OCI-M1 (cell line): ENCODE measurements at regions not wholly inside any gene's neighbourhood (a gene's known extent, or its start where the extent isn't known, plus 50 kb on each side); places are given as distances from the start of the nearest gene placed in this dataset.

Experiments
- DNase-seq: peaks from one replicate; lab custom pipeline; 2025; lab: John Stamatoyannopoulos, UW

DNA sequence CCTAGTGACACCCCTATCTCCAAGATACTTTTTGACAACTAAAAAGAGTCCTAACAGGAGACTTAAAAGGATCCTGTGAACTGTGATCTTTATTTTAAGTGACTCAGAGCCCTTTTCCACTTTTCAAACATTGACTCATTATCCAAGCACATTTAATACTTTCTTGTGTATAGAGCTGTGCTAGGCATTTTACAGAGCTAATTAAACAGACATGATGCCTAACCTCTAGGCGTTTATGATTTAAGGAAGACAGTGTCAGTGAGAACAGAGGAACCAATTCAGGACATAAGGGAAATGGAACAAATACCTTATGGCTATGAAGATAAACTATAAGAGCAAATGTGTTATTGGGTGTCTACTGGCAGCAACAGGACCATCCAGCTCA is 282.6 kb downstream of the TPBG start:
- DNase-seq: no peak

DNA sequence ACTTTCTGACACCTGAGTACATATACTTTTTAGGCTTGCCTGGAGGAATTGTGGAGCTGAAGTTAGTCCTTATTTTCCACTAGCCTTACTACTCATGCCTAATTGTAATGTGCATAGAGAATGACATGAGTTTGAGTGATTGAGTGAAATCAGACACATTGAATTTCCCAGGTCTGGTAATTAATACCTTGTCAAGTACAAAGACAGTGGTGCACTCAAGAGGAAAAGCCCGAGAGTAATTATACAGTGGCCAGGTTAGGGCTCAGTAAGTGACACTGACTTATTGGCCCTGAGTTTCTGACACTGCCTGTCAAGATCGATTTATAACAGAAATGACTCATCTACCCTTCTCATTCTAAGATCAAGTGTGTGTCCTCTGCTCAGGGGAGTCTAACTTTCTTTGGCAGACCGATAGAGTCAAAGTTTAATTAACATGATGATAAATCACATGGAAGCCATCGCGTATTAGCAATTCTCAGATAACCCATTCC is 288.3 kb downstream of the TPBG start:
- no peak for DNase-seq

DNA sequence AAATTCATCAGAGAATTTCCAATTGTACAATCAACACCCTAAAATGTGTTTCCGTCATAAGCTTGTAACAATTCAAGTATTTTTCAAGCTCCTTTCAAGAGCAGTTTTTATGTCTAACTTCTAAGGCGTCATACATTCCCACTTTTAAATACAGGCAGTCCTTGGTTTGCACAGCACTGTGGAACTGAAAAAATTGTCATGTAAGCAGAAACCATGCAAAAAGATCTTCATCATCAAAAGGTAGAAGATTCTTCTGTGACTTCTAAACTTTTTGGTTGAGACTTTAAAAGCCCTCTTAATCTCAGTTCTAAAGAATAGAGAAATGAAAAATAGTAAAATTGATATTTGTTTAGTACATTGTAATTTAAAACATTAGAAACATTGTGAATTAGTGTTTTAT is 315.6 kb downstream of the TPBG start:
- no peak for DNase-seq

DNA sequence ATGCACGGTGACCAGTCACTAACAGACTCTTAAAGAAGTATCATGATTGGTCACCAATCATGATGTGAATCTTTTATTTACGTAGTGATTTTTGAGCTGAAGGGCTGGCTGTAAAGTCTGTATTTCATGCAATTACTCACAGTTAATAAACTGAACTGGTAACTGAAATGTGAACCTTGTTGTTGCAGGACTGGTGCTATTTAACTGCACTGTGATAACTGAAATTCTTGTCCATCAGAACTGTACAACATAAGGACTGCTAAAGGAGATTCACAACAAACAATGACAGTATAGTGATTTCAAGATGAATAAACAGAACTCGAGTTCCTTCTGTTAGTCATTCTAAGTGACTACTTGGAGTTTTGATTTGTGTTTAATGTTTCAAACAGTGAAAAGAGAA is 316.6 kb downstream of the TPBG start:
- no peak for DNase-seq

DNA sequence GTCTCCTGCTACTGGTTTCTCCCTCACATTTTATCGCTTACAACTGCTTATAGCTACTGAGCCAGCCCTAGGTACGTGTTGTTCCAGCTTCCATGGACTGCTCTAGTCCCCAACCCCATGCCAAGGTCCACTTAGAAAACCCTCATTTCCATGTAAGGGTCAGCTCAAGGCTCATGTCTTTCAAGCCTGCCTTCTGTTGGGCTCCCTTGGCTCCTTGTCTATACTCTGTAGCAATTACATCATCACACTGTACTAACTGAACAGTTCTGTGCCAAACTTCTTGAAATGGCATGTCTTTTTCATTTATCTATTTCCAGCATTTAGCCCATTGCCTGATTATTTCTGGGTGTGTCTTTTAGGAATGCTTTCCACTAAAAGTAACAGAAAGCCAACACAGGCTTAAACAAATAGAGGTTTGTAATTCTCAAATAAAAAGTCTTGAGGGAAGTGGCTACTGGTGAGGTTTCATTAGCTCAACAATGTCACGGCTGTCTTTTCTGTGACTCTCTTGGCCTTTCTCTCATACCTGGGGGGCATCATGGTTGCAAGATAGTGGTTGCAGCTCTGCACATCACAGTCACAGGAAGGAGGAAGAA is 317.6 kb downstream of the TPBG start:
- no peak for DNase-seq

DNA sequence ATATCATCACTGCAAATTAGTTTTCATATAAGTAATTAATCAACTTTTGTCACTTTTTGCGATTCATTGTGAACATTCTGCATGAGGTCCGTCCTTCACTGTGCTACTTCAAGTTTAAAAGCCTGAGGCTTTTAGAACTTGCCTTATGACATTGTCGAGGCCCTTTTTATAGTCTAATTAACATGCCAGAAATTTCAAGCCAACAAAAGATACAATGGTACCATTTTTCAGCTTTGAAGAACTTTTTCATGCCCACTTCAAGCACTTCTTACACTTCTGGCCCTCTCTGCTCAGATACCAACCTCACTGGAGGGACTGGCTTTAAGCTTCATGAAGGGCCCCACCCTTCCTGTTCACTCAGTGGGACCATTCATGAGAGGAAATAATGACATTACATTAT is 323.1 kb downstream of the TPBG start:
- DNase-seq: no peak

DNA sequence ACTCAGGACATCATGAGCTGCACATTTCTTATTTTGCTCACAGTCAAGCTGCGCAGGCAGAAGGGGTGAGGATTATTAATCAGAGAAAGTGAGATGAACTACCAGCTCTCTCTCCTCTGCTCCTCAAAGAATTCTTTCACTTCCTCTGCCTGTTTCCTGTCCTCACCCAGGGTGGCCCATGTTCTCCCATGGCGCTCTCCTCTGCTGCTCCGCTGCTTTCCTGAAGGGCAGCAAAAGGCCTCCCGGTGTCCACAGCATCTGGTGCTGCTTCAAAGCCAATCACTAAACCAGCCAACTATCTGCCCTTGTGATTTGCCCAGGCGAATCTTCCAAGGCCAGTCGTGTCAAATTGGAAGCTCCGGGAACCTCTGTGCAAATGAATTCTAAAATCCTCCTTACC is 324.2 kb downstream of the TPBG start:
- no peak for DNase-seq

DNA sequence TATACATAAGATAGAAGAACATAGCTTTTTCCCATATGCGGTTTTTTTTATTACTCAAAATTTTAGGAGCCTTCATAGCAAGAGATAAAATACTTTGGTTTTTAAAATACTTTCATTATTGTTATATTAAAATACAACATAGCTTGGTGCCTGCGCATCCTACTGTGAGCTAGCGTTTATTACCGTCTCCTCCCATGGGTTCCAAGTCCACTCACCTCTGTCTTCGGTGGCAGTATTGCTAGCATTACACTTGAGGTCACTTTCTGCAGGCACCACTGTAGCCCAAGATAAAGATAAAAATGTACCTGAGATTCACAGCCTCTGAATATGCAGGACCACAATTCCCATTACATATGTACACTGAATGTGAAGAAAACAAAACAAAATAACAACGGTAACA is 326.7 kb downstream of the TPBG start:
- no peak for DNase-seq

DNA sequence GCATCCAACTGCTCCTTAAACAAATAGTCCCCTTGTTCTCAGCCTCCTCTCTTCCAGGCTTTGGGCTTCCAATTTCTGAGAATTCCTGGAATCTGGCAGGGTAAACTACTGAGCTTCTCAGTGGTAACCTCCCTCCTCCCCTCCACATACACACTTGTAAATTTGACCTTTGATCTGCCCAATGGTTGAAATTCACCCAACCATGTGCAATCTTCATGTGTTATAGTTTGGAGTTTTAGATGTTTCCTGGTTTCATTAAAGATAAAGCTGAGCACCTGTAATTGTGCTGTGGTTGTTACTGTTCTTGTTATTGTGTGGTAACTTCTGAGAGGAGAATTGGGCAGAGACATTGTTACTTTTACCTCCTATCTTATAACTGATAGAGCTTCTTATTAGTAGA is 328.4 kb downstream of the TPBG start:
- DNase-seq: no peak

DNA sequence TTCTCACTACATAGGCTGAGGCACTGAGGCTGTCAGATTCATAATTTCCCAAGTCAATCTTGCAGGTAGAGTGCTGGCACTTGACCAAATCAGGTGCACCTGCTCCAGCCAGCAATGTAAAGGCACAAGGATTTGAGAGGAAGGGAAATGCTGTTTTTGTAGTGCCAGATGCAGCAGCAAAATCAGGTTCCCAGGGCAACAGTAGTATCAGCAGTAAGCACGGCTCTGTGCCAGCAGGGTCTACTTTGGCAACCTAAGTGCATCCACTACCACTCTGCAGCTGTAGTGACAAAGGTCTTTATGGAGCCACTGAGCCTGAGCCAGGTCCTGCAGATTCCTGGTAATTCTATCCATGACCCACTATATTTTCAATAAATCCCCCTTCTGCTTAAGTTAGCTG is 329.5 kb downstream of the TPBG start:
- no peak for DNase-seq

DNA sequence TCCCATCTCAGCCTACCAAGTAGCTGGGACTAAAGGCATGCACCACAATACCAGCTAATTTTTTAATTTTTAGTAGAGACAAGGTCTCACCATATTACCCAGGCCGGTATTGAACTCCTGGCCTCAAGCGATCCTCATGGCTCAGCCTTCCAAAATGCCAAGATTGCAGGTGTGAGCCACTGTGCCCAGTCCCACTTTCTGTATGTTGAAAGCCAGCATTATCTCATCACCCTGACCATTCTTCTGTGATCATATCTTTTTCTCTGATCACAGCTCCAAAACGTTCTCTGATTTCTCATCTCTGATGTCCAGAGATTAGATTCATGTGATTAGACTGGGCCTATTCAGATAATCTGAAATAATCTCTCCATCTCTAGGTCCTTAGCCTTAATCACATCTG is 337.7 kb downstream of the TPBG start:
- DNase-seq: no peak

DNA sequence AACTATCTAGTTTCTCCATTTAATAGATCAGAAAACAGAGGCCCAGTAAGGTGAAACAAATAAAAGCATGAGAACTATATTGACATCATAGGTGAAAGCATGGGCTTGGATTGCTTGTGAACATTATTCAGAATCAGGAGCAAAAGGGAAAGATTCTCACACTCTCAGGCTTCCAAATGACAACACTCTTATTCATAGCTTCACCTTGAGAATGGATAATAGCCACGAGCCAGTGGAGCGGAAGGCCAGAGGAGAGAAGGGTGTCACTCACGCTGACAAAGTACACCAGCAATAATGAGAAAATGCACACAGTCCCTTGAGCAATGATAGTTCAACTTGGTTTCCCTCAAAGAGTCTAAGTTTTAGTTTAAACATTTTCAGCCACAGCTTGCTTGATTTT is 339.0 kb downstream of the TPBG start:
- no peak for DNase-seq

DNA sequence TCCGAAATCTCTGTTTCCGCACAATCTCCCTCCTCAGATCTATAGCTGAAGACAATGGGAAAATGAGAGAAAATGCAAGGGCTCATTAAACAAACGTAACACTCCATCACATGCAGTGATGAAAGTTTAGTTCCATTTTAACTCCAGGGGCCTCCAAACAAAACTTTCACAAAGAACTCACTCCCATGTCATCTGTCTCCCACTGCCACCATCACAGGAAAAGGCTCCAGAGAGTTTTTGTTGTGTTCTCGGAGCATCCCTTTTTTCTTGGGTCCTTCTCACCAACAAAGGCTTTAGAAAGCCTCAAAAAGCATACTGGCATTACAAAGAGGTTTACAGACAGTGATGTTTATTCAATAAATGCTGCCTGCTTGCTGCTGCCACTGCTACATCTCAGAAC is 339.6 kb downstream of the TPBG start:
- no peak for DNase-seq

DNA sequence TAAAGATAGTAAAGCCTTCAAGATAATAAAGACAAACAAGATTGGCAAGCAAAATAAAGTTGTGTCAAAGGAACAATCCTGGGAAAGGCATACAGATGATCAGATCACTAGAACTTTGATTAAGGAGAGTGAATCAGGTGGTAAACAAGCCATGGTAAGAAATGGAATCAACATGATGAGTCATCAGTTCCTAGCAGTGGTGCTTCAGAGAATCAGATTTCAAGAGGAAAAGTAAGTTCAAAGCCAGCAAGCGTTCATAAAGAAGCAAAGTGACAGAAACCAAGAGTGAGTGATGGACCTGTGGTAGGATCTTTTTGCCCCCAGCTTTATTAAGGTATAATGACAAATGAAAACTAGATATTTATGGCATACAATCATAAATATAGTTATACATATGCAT is 340.4 kb downstream of the TPBG start:
- peak; percentile 46 for DNase-seq

DNA sequence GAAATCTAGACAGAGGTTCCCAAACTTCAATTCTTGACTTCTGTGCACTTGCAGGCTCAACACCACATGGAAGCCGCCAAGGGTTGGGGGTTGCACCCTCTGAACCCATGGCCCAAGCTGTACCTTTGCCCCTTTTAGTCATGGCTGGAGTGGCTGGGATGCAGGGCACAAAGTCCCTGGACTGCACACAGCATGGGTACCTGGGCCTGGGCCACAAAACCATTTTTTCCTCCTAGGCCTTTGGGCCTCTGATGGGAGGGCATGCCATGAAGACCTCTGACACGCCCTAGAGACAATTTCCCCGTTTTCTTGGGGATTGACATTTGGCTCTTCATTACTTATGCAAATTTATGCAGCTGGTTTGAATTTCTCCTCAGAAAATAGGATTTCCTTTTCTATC is 342.0 kb downstream of the TPBG start:
- DNase-seq: no peak

DNA sequence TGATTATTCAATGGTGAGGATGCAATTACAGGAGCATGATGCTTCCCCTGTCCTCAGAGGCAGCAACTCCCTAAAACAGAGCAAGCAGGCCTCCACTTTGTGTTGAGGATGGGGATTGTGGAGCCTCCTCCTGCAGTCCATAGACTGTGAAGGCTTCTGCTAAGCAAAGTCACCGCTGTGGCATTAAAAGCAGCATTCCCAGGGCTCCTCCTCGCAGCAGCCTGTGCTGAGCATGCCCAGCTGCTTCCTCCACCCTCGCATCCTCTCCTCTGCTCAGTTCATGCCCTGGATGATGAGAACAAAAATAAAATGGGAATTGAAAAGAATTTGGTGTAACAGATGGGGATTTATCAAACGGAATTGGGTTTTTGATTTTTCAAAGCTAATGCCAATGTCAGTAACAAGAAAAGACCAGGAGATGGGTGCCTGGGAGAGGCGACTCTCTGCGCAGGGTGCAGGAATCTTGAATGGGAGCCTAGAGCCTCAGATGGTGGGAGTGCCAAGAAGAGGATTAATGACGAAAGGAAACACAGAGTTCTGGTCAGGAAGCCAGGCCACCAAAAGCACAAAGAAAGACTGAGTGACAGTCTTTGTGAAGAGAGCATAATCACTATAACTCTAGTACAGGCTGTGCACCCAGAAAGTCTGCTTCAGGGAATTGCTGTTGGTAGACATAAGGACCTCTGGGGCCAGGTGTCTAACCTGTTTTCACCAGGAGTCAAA is 347.6 kb downstream of the TPBG start:
- DNase-seq: no peak

DNA sequence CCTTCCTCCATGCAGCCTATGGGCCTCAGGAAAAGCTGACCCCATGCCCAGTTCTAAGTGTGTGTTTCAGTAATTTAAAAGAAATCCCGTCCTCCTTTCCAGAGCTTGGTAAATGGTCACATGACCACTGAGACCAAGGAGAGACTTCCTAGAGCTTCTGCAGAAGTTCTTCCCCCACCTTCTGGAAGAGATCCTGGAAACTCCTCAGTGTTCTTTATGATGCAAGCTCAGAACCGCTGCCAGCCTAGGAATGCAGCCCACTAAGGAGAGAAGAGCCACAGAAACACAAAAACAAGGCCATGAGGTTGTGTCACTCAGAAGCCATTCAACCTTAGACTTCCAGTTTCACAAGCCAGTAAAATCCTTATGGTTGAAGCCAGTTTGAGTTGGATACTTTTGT is 348.4 kb downstream of the TPBG start:
- no peak for DNase-seq

DNA sequence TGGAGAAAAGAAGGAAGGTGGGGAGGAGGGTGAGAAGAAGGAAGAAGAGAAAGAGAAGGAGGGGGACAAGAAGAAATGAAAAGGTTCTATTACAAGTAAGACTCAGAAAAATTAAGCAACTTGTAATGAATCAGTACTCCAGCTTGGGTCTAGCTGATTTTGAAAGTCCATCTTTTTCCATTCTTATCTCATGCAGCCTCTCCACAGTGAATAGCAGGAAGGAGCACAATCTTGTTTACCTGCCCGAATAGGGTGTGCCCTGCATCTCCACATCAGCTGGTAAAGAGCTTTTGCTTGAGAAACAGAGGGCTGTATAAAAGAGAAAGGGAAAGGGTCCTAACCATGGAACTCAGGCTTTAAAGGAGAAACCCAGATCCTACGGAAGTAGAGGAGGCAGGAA is 348.8 kb downstream of the TPBG start:
- DNase-seq: no peak

DNA sequence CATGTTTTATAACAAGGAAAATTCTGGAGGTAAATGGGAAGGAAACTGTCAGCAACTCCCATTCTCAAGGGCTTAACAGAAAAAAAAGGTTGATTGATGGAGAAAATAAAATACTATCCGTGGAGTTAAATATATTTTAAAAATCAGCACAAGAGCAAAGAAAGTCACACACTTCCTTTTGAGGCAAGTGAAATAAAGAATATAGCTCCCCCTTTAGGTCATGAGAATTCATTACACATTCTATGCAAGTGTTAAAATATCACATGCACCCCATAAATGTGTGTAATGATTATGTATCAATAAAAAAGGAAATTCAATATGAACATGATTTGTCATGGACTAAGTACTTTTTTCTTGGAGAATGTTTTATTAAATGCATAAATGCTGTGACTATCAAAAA is 349.2 kb downstream of the TPBG start:
- DNase-seq: peak; percentile 62

DNA sequence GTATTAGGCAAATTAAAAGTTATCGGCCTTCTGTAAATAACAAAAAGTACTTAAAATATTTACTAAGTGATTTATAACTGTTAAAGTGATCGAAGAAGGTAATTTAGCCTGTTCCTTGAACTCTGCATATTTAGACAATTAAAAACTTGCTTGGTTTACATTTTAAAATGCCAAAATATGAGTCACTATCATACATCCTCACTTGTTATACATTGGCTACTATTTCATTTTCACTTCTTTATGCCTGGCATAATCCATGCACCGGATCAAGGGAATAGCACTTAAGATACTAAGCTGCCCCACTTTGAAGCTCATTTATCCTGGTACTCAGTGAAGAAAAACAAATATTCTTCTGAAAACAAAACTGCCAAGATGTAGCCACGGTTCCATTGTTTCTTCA is 344.6 kb downstream of the UBE3D start:
- DNase-seq: no peak

DNA sequence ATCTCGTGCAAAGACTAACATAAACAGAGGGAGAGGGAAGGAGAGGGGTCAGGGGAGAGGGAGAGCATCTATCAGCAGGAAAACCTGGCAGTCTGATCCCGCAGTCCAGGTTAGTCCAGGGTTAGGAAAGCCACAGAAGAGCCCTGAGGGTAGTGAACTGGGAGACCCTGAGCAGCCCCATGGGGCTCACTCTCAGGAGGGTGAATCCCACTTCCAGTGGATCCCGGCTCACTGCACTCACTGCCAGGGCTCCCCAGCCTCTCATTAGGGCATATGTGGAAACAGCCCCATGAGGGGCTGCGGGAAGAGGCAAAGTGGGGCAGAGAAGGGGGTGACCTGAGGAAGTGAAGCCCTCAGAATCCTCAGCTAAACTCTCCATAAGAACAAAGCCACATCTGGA is 329.9 kb downstream of the UBE3D start:
- DNase-seq: no peak

DNA sequence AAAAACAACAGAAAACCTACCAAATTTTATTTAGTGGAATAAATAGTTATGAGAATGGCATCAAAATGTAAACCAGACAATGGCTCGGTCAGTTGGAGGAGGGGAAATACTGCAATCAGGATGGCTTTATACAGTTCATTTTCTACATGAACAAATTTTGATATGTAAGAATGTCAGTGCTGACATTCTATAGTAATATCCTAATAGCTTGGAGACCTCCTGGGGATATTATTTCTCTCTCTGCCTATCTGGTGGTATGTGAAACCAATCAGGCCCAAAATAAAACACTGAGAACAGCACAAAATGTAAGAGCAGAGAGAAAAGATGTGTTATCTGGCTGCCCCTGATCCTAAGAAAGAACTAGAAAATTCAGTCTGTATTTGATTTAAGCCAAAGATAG is 327.7 kb downstream of the UBE3D start:
- no peak for DNase-seq

DNA sequence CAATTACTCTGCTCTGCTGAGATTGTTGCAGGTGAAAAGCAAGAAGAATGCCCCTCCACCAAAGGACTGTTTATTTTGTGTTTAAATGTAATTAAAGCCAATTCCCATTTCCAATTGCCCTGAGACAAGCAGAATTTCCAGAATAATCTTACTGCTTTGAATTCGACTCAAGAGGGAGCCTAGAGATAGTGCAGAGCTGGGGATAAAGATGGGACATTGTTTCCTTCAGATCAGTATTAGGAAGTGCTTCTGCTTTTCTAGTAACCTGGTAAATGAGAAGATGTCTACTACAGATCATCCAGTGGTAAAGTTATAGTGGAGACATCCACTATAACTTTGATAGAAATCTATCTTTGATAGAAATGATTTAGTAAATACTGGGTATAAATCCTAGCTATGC is 326.9 kb downstream of the UBE3D start:
- no peak for DNase-seq

DNA sequence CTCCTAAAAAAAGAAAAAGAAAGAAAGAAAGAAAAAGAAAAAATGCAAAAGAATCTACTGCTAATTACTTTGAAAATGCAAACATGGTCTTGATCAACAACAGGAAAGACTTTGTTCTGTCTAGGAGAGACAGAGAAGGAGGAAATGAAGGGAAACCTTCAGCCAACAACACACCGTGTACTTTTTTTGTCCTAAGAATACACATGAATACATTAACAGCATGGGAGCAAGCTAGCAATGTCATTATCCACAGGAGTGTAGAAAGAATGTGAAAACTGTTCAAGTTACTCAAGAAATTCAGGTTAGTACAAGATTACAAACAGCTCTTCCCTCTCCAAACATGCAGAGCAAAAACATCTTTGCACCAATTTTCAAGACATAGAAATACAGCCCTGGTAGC is 326.3 kb downstream of the UBE3D start:
- DNase-seq: no peak
